Effector CD4-positive, alpha-beta T cell (primary cell): ENCODE measurements at regions not wholly inside any gene's neighbourhood (a gene's known extent, or its start where the extent isn't known, plus 50 kb on each side); places are given as distances from the start of the nearest gene placed in this dataset.

Experiments used
- DNase-seq: peaks from one replicate; pipeline ENCODE4 v3.0.0-alpha.2; 2020

DNA sequence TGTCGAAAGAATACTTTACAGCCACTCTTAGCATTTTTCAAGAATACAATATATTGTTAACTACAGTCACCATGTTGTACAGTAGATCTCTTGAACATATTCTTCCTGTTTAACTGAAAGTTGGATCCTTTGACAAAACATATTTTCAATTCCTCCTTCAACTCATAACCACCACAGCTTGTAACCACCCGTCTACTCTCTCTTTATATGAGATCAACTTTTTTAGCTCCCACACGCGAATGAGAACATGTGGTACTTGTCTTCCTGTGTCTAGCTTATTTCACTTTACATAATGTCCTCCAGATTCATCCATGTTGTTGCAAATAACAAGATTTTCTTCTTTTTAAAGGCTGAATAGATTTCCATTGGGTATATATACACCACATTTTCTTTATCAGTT, 338.3 kb upstream of the IGFBP7 start:
- no peak for DNase-seq

GRCh38 chr4:57446266-57446665, 336.1 kb upstream of the IGFBP7 start:
- no peak for DNase-seq

- DNase-seq: no peak
These were observed 335.5 kb upstream of the IGFBP7 start for GRCh38 chr4:57445686-57446085.

DNA sequence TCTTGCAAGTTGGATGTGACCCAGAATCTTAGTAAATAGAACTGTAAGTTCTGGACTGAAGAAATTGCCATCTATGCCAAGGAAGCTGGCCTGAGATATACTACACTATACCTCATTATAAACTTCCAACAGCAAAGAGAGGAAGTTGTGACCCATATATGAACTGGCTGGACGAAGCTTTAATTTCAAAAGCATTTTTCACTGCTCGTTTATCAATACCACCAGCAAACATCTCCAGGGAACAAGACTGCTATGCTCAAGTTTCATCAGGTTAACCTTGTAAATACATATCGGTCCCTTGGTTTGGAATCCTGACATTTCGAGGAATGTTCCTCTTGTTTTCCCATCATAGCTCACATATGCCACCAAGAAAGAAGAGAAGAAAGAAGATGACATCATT, 334.5 kb upstream of the IGFBP7 start:
- no peak for DNase-seq

GRCh38 chr4:57443787-57444186, 333.6 kb upstream of the IGFBP7 start:
- DNase-seq: no peak

GRCh38 chr4:57443308-57443707, 333.1 kb upstream of the IGFBP7 start:
- DNase-seq: no peak

GRCh38 chr4:57442831-57443291, 332.7 kb upstream of the IGFBP7 start:
- no peak for DNase-seq

- DNase-seq: no peak
These were observed 332.1 kb upstream of the IGFBP7 start for GRCh38 chr4:57442241-57442640.

- no peak for DNase-seq
These were observed 327.5 kb upstream of the IGFBP7 start for GRCh38 chr4:57437649-57438048.

- no peak for DNase-seq
These were observed 325.1 kb upstream of the IGFBP7 start for GRCh38 chr4:57435300-57435699.

- DNase-seq: no peak
These were observed 320.5 kb upstream of the IGFBP7 start for GRCh38 chr4:57430726-57431125.

DNA sequence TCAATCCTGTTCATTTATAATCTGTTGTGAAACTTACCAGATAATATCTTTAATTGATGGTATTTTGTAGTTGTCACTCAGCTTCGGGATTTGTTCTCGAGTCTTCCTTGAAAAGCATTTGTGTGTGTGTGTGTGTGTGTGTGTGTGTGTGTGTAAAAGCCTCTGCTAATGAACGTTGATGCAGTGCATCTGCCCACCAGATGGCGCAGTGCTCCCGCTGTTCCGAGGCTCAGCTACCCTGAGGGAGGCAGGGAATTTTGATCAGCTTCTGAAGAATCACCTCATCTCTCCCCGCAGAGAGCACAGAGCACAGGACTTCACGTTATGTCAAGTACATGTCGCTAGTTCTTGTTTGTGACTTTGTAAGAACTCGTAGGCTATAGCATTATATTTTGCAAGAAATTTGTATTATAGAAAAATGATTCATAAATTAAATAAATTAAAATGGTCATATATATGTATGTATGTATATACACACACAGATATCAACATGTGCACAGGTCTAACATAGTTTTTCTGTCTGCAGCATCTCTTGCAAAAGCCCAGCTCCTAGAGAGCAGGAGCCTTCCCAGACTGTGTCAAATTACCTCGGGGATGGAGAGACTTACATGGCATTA, 316.7 kb upstream of the IGFBP7 start:
- DNase-seq: no peak

DNA sequence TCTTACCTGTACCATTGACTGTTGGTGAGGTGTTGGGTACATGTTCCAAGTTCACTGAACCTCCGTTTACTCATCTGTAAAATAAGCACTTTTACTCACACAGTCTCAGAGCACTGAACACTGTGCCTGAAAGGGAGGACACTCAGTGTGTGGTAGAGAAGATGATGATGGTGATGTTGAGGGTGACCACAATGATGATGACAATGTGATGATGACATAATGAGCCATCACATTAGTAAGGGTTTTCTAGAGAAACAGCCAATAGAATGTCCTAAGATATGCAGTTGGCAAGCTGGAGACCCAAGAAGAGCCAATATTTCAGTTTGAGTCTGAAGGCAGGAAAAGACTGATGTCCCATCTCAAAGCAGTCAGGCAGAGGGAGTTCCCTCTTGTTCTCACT, 315.4 kb upstream of the IGFBP7 start:
- DNase-seq: no peak

GRCh38 chr4:57424232-57424897, 314.2 kb upstream of the IGFBP7 start:
- no peak for DNase-seq

DNA sequence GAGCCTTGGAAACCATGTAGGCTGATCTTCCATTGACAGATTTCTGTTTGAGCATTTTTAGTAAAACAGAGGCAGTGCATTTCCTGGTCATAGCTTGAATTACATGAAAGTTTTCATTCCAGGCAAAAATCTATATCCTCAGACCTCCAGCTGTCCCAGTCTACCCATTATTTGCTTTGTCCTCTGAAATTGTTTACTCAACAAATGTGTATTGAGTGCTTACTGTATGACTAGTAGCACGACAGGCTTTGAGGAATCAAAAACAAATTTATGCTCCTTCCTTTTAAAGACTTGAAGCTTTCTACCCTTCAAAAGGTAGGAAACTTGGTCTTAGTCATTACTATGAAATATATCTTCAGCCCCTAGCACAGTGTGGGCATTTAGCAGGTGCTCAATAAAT, 307.9 kb upstream of the IGFBP7 start:
- no peak for DNase-seq

- no peak for DNase-seq
These were observed 302.3 kb upstream of the IGFBP7 start for GRCh38 chr4:57412259-57413054.

GRCh38 chr4:57410331-57411052, 300.3 kb upstream of the IGFBP7 start:
- DNase-seq: no peak

GRCh38 chr4:57405359-57405758, 295.2 kb upstream of the IGFBP7 start:
- DNase-seq: no peak

GRCh38 chr4:57404483-57404882, 294.3 kb upstream of the IGFBP7 start:
- no peak for DNase-seq

DNA sequence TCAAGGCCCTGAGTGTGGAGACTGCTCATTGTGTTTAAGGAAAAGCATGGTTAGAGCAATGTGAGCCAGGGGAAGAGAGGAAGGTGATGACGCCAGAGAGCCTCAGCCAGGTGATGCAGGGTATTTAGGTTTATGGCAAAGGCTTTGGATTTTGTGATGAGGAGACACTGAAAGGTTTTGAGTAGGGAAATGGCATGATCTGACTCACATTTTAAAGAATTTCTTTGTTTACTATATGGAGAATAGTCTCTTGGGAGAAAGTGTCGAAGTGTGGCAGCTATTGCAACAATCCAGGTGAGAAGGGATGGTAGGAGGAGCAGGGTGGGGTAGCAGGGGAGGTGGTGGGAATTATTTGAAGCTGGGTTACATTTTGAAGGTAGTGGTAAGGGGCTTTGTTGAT, 293.4 kb upstream of the IGFBP7 start:
- no peak for DNase-seq

GRCh38 chr4:57401586-57401985, 291.4 kb upstream of the IGFBP7 start:
- DNase-seq: no peak

DNA sequence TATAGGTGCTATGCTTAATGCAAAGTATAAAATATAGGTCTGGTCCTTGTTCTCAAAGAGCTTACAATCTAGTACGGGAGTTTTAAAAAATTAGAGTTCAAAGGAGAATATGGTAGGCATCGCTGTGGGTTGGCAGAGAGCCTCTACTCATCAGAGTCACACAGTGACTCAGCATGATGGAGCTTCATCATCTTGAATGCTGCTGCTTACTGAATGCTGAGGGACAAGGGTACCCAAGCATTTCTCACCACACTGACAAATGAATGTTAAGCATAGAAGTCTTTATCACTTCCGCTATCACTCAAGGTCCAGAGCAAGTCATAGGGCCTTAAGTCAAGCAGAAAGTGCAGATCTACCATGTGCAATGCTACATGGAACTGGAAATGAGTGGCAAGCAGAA, 268.6 kb upstream of the IGFBP7 start:
- DNase-seq: no peak

DNA sequence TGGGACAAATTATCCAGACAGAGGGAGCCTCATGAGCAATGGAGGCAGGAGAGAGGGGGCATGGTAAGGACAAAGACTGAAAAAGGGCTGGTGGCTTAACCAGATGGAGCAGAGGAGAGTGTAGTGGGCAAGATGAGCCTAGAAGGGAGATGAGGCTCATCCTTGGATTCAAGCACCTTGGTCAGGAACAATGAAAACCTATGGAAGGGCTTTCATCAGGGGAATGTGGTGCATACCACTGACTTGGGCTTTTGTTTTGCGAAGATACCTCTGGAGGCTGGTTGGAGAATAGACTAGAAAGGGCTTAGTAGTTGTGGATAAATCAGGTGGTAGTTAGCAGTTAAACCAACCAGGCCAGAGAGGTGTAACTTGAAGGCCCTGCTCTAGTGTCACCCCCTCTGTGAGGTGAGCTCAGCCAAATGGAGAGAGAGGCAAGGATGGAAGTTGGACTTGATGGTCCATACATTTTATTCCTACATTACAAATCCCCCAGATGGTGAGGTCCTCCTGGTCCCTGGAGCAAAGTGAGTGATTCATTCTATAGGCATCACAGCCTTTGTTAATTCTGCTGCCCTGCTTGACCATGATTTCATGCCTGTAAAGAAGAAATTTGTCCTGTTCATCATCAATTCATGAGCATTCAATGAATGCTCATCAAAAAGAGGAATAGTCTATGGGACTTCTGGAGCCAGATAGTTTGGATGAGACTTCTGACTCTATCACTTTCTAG, 264.8 kb upstream of the IGFBP7 start:
- DNase-seq: no peak
